BJ (cell line): ENCODE measurements at regions not wholly inside any gene's neighbourhood (a gene's known extent, or its start where the extent isn't known, plus 50 kb on each side); places are given as distances from the start of the nearest gene placed in this dataset.

ENCODE experiments used
- CTCF ChIA-PET: fragments of 350-600 bp; formaldehyde crosslinking; extraction: SDS; loops from one replicate; lab custom pipeline; 2021; ENCODE audit warnings: antibody characterized with exemption, inconsistent platforms; lab: Yijun Ruan, JAX
- POLR2A ChIA-PET: fragments of 300-600 bp; sonication (Branson Sonifier 250); formaldehyde crosslinking; extraction: SDS; loops from one replicate; lab custom pipeline; 2021; ENCODE audit warnings: antibody characterized with exemption; lab: Charles Lee
- DNase-seq: peaks from one replicate; pipeline ENCODE4 v3.0.0-alpha.2; 2011; ENCODE audit warnings: low read depth
- H3K27me3 ChIP-seq: 2 replicates; pipeline ENCODE4 v1.6.0; 2011; ENCODE audit warnings: low read length; ENCODE audit not compliant: control insufficient read depth, insufficient read depth
- H3K36me3 ChIP-seq: 2 replicates; pipeline ENCODE4 v1.5.1; 2011; ENCODE audit warnings: low read length; ENCODE audit not compliant: control insufficient read depth, insufficient read depth
- H3K4me3 ChIP-seq: 2 replicates; pipeline ENCODE4 v1.5.1; 2011; ENCODE audit warnings: low read depth, mild to moderate bottlenecking, control low read depth, low read length
- CTCF ChIP-seq: IDR thresholded peaks from 2 replicates; pipeline ENCODE4 v1.5.1; 2011; ENCODE audit warnings: low read depth, mild to moderate bottlenecking, control low read depth, inconsistent platforms, low read length, moderate library complexity; ENCODE audit not compliant: insufficient read depth

- Histone ChIP-seq H3K36me3 (no peaks in the 10 kb centered on the region), H3K27me3 (peaks cover 7% of the 10 kb centered on the region; the same call in 1 of the 2 replicates), H3K4me3 (no peak overlapping the region)
- no peak for DNase-seq
- no peak for TF ChIP-seq CTCF
- CTCF ChIA-PET, result interaction anchor here (0.8 to 1.9 kb wide), 5 partner anchors 11 to 634 kb away, joined by 3 to 8 read pairs (median 4); no protein-coding TSS in a partner anchor
- POLR2A ChIA-PET, result no interaction called here
Measured at GRCh38 chr3:132789959-132790358, 67.8 kb upstream of the NPHP3 start.

GRCh38 chr3:132788301-132788671 is 66.1 kb upstream of the NPHP3 start:
- peak; percentile 87 for DNase-seq
- Histone ChIP-seq H3K36me3 (no peaks in the 10 kb centered on the region), H3K27me3 (0 out of 2 replicates have a peak, but pooled peaks cover 2% of the 10 kb centered on the region), H3K4me3 (no peak overlapping the region)
- POLR2A ChIA-PET, result interaction anchor here (0.6 to 1.3 kb wide), 2 partner anchors 16 to 1701 kb away, joined by 3 to 5 read pairs; no protein-coding TSS in a partner anchor
- no peak for TF ChIP-seq CTCF
- CTCF ChIA-PET, result no interaction called here

- TF ChIP-seq CTCF, result no peak
- Histone ChIP-seq H3K36me3 (no peaks in the 10 kb centered on the region), H3K4me3 (no peak overlapping the region), H3K27me3 (0 out of 2 replicates have a peak, but pooled peaks cover 2% of the 10 kb centered on the region)
- DNase-seq, result peak; percentile 48
- POLR2A ChIA-PET, result interaction anchor here (0.6 to 1.3 kb wide), 2 partner anchors 16 to 1702 kb away, joined by 3 to 5 read pairs; no protein-coding TSS in a partner anchor
- CTCF ChIA-PET, result no interaction called here
Measured at GRCh38 chr3:132787616-132788300, 65.5 kb upstream of the NPHP3 start.

DNA sequence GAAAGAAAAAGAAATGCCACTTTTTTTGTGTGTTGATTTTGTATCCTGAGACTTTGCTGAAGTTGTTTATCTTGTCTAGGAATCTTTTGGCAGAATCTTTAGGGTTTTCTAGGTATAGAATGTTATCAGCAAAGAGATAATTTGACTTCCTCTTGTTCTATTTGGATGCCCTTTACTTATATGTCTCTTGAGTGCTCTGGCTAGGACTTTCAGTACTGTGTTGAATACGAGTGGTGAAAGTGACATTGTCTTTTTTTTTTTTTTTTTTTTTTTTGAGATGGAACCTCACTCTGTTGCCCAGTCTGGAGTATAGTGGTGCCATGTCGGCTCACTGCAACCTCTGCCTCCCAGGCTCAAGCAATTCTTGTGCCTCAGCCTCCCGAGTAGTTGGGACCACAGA is 64.7 kb upstream of the NPHP3 start:
- H3K27me3 ChIP-seq, result no peaks in the 10 kb centered on the region
- H3K4me3 ChIP-seq, result no peak overlapping the region
- no peak for DNase-seq
- CTCF ChIA-PET, result no interaction called here
- TF ChIP-seq CTCF, result no peak
- POLR2A ChIA-PET, result no interaction called here
- H3K36me3 ChIP-seq, result no peaks in the 10 kb centered on the region

DNA sequence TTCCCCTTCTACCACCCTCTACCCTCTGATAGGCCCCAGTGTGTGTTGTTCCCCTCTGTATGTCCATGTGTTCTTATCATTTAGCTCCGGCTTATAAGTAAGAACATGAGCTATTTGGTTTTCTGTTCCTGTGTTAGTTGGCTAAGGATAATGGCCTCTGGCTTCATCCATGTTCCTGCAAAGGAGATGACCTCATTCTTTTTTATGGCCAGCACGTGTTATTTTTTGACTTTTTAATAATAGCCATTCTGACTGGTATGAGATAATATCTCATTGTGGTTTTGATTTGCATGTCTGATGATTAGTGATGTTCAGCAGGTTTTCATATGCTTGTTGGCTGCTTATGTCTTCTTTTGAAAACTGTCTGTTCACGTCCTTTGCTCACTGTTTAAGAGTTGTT is 63.1 kb upstream of the NPHP3 start:
- CTCF ChIA-PET, result interaction anchor here (1.3 kb wide), 1 partner anchor 59 kb away, joined by 4 read pairs; no protein-coding TSS in a partner anchor
- Histone ChIP-seq H3K4me3 (no peak overlapping the region), H3K36me3 (no peaks in the 10 kb centered on the region), H3K27me3 (no peaks in the 10 kb centered on the region)
- POLR2A ChIA-PET, result interaction anchor here (0.6 kb wide), 1 partner anchor 1660 kb away, joined by 3 read pairs; no protein-coding TSS in a partner anchor
- DNase-seq, result peak; percentile 81
- no peak for TF ChIP-seq CTCF
